Fibroblast of the aortic adventitia (primary cell): ENCODE measurements at regions not wholly inside any gene's neighbourhood (a gene's known extent, or its start where the extent isn't known, plus 50 kb on each side); places are given as distances from the start of the nearest gene placed in this dataset.
A peak's percentile ranks its signal among the peaks of the same experiment; 100 is the strongest.

Source experiments
- DNase-seq: peaks from one replicate; pipeline ENCODE4 v3.0.0-alpha.2; 2010; ENCODE audit warnings: low read depth
- H3K4me3 ChIP-seq: 2 replicates; pipeline ENCODE4 v1.5.1; 2011; ENCODE audit warnings: low read depth, mild to moderate bottlenecking, control low read depth, low read length, moderate library complexity
- CTCF ChIP-seq: IDR thresholded peaks from 2 replicates; pipeline ENCODE4 v1.5.1; 2011; ENCODE audit warnings: mild to moderate bottlenecking, low read length, control low read depth, inconsistent platforms; ENCODE audit not compliant: insufficient read depth

GRCh38 chr18:45521136-45521535, 94.1 kb upstream of the SLC14A2 start:
- DNase-seq, result peak; percentile 84
- no peak overlapping the region for H3K4me3 ChIP-seq
- no peak for TF ChIP-seq CTCF

GRCh38 chr18:45521777-45522176, 93.5 kb upstream of the SLC14A2 start:
- DNase-seq, result peak; percentile 82
- no peak overlapping the region for H3K4me3 ChIP-seq
- TF ChIP-seq CTCF, result no peak

- DNase-seq, result peak; percentile 63
- TF ChIP-seq CTCF, result no peak
- no peak overlapping the region for H3K4me3 ChIP-seq
Observed at GRCh38 chr18:45522371-45522770, 92.9 kb upstream of the SLC14A2 start.

GRCh38 chr18:45525301-45525700, 90.0 kb upstream of the SLC14A2 start:
- H3K4me3 ChIP-seq, result no peak overlapping the region
- peak; percentile 67 for DNase-seq
- no peak for TF ChIP-seq CTCF

GRCh38 chr18:45526114-45526841, 89.0 kb upstream of the SLC14A2 start:
- TF ChIP-seq CTCF, result peak; percentile 43
- peak; percentile 85 for DNase-seq
- H3K4me3 ChIP-seq, result no peak overlapping the region

GRCh38 chr18:45527891-45528290, 87.4 kb upstream of the SLC14A2 start:
- no peak for TF ChIP-seq CTCF
- DNase-seq, result no peak
- no peak overlapping the region for H3K4me3 ChIP-seq

- no peak for DNase-seq
- no peak for TF ChIP-seq CTCF
- H3K4me3 ChIP-seq, result no peak overlapping the region
Observed at GRCh38 chr18:45528712-45529336, 86.5 kb upstream of the SLC14A2 start.
